DMS53 treated with DMSO at 0.1 percent for 48 hours (cell line): ENCODE measurements at regions not wholly inside any gene's neighbourhood (a gene's known extent, or its start where the extent isn't known, plus 50 kb on each side); places are given as distances from the start of the nearest gene placed in this dataset.

Experiments
- DNase-seq: peaks from one replicate; lab custom pipeline; 2025; ENCODE audit not compliant: unreplicated experiment; lab: John Stamatoyannopoulos, UW

DNA sequence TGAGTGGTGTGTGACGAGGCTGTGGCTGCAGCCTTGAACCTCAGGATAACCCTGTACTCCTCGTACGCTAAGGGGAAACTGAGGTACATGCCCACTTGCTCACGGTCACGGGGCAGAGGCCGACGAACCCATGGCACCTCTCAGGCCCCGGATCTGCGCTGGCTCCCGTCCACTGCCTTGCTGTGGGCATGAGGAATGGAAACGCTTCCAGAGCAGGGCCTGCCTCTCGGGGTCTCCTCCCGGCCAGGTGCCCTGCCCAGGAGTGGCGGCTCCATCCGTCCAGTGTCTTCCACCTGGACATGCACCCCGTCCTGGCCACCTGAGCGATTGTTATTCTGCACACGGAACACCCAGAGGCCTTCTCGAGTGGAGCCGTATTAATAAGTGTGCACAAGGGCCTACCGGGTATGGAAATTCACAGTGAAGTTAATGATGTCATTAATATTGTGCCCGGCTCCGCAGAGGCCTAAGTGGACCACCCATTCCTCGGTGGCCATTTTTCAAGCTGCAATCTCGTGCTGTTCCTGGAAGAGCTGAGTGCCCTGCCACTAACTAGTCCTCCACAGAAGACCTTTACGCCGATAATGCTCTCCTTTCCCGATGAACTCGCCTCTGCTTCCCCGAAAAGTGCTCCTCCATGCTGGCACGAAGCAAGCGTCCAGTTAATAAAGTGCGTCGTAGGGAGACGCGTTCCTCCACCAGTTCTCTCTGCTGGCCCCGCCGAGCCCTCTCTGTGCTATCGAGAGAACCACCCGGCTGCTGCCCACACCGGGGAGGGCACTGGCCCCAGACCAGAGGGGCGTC is 927.9 kb downstream of the BRD1 start:
- DNase-seq: no peak

DNA sequence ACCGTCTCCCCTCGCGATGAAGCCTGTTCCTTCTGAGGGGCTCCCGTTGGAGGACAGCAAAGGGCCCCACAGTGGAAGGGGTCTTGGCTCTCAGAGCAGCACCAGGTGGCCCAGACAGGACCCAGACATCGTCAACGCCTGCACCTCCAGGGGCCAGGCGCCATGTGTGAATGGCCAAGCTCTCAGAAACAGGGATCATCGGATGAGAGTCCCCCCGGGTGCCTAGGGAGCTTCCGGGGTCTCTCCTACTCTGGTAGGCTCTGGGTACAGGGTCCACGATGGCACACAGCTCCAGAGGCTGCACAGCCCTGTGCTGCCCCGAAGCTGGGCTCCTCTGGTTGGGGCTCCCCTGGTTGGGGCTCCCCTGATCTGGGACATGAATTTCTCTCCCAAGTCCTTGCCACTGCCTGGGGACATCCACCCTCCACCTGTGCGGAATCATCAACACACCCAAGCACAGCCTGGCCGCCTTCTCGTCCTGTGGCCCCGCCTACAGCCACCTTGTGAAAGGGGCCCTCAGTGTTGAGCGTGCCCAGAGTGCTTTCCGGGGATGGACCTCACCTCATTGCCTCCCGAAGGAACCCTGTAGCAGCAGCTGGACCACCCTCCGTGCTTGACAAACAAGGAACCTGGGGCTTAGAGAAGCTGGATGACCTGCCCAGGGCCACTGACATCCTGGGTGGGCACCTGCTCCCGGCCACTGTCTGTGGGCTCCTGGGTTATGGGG is 929.0 kb downstream of the BRD1 start:
- DNase-seq: no peak

DNA sequence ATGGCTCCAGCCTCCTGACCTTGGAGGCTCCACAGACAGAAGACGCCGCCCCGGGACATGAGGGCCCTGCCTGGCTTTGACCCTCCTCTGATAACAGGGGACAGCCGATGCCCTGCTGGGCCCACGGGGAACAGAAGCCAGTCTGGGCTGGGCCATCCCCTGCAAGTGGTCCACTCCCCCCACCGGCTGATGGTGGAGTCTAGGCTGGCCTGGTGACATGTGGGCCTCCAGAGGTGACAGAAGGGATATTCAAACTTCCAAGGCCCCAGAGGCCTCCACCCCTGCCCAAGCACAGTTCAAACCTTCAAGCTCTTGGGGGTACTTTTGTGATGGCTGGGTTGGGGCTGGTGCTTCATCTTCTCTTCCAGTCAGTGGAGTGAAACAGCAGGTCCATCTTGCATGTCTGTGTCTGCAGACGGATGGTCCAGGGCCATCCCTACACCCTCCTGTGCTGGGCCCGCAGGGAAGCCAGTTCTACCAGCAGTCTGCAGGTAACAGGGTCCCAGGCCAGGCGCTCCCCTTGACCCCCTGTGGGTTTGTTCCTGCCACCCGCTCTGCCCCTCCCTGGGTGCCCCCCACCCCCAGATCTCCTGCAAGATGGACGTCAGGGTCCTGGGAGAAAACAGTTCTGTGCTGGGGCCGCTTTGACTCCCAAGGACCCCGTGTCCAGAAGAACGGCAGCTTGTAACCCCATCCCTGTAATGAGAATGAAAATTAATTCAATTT is 929.9 kb downstream of the BRD1 start:
- no peak for DNase-seq

- DNase-seq: no peak
Measured at GRCh38 chr22:48896766-48897644, 930.7 kb downstream of the BRD1 start.

GRCh38 chr22:48895831-48896765 is 931.6 kb downstream of the BRD1 start:
- no peak for DNase-seq

- no peak for DNase-seq
Measured at GRCh38 chr22:48895336-48895735, 932.3 kb downstream of the BRD1 start.

DNA sequence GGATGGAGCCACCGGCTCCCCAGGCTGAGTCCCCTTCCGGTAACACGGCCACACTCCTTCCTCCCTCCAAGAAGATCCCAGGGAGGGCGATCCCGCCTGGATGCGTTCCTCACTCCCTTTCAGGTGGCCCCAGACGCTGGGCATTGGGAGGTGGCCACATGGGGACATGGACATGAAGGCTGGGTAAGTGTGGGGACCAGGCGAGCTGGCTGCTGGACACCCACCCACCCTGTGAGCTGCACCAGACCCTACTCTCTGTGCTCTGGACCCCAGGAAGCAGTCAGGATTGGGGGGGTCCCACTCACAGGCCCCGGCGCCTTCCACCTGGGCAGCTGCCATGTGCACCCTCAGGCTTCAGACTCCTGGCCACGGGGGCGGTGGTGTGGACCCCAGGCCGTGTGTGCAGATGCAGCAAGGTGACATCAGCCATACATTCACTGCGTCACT is 932.8 kb downstream of the BRD1 start:
- no peak for DNase-seq

- no peak for DNase-seq
Measured at GRCh38 chr22:48894064-48894671, 933.5 kb downstream of the BRD1 start.

GRCh38 chr22:48893288-48894063 is 934.2 kb downstream of the BRD1 start:
- DNase-seq: no peak

DNA sequence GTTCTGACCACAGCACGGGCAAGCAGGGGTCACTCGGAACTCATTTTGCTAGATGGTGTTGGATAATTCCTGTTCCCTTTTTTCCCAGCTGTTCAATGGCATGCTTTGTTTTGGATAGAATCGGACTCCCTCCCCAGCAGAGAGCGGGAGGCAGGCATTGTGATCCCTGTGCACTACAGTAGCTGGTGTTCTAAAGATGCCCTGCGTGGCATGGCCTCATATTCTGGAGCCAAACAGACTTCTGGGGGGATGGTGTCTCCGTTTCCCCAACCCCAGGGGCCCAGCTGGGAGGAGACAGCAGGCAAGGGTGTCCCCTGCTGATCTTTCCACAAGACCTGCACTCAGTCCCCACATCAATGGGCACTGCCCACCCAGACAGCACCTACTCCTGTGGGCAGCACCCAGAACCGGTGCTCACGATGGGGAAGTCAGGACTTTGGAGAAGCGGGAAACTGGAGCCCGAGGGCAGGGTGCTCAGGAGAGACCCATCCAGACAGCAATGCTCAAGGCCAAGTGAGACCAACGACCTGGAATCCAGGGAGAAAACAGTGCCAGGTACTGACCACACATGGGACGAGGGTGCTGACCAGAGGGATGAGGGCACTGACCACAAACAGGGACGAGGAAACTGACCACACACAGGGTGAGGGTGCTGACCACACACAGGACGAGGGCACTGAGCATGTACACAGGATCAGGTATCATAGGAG is 934.9 kb downstream of the BRD1 start:
- no peak for DNase-seq

GRCh38 chr22:48891688-48892577 is 935.7 kb downstream of the BRD1 start:
- no peak for DNase-seq

- DNase-seq: no peak
Measured at GRCh38 chr22:48890693-48891554, 936.7 kb downstream of the BRD1 start.

DNA sequence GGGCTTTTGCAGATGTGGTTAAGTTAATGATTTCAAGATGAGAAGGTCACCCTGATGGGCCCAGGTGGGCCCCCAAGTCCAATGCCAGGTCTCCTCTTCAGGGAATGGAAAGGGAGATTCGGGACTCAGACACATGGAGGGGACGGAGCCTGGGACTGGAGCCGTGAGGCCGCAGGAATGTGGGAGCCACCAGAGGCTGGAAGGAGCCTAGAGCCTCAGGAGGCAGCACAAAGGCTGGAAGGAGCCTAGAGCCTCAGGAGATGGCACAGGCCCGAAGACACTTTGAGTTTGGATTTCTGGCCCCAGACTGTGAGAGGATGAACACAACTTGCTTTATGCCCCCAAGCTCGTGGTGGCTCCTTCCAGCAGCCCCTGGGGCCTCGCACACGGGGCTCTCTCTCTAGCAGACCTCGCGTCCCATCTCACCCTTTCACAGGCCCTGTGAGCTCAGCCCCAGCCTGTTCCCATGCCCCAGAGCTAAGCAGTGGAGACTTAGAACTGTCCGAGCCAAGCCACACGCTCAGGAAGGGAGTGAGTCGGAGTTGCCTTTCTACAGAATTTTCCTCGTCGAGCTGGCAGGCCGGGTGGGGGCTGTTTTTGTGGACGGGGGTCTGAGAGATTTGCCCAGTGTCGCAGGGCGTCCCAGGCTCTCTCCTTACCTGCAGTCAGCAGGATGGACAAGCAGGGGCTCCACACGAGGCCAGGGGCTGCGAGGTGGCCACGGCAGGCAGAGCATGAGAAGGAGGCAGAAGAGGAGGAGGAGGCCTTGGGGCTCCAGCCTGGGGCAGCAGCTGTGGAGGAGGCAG is 937.6 kb downstream of the BRD1 start:
- no peak for DNase-seq

- DNase-seq: no peak
Measured at GRCh38 chr22:48889209-48889830, 938.4 kb downstream of the BRD1 start.
